A549 (cell line): ENCODE measurements at regions not wholly inside any gene's neighbourhood (a gene's known extent, or its start where the extent isn't known, plus 50 kb on each side); places are given as distances from the start of the nearest gene placed in this dataset.
"Not testable (repeated sequence)": the region's sequence is repeated elsewhere in the genome, so short reads cannot be mapped to it uniquely, and the experiment has no call there.

ENCODE experiments used
- CBX2 ChIP-seq: fragments of 200-600 bp; sonication (generic); IDR thresholded peaks from 2 replicates; pipeline ENCODE4 v1.6.1; 2016; ENCODE audit warnings: low read depth, mild to moderate bottlenecking, borderline replicate concordance
- EP300 ChIP-seq, 2 experiments: fragments of >200 bp; sonication (Bioruptor Twin); formaldehyde crosslinking; IDR thresholded peaks; 2 replicates in 1 of 2; 3 replicates in 1 of 2; pipeline ENCODE4 v1.6.1; 2016 to 2017
- ESRRA ChIP-seq: fragments of 150-350 bp; IDR thresholded peaks from 2 replicates; pipeline ENCODE4 v1.6.1; 2014; ENCODE audit warnings: mild to moderate bottlenecking, low read length, borderline replicate concordance
- MYC ChIP-seq: IDR thresholded peaks from 2 replicates; pipeline ENCODE4 v1.6.1; 2012; ENCODE audit warnings: mild to moderate bottlenecking, inconsistent platforms, low read length, improper control_type of control experiment, borderline replicate concordance
- POLR2A ChIP-seq: IDR thresholded peaks from 2 replicates; pipeline ENCODE4 v1.6.1; 2012; ENCODE audit warnings: mild to moderate bottlenecking, low read length
- RAD21 ChIP-seq, 2 experiments: fragments of >200 bp in 1 of 2; sonication (Bioruptor Twin) in 1 of 2; formaldehyde crosslinking in 1 of 2; IDR thresholded peaks in 1 of 2; conservative IDR thresholded peaks in 1 of 2; 2 replicates in 1 of 2; 3 replicates in 1 of 2; pipeline ENCODE4 v1.6.1; 2012 to 2018; ENCODE audit warnings: inconsistent platforms in 1 of 2
- RFX5 ChIP-seq: fragments of 450-650 bp; IDR thresholded peaks from 2 replicates; pipeline ENCODE4 v1.7.1; 2014; ENCODE audit warnings: antibody characterized with exemption, mild to moderate bottlenecking, moderate library complexity
- SMC3 ChIP-seq: fragments of >200 bp; sonication (Bioruptor Twin); formaldehyde crosslinking; IDR thresholded peaks from 3 replicates; pipeline ENCODE4 v1.6.1; 2018; ENCODE audit warnings: inconsistent platforms
- TF ChIP-seq, protein P1 (sequence below): fragments of 450-650 bp; IDR thresholded peaks from 2 replicates; pipeline ENCODE4 v1.6.1; 2014; ENCODE audit warnings: antibody characterized with exemption
- TF ChIP-seq, protein P2 (sequence below): fragments of >200 bp; sonication (Bioruptor Twin); formaldehyde crosslinking; IDR thresholded peaks from 3 replicates; pipeline ENCODE4 v1.5.1; 2016
- TF ChIP-seq, protein P3 (sequence below): fragments of >200 bp; sonication (Bioruptor Twin); formaldehyde crosslinking; IDR thresholded peaks from 3 replicates; pipeline ENCODE4 v1.6.1; 2016

DNA sequence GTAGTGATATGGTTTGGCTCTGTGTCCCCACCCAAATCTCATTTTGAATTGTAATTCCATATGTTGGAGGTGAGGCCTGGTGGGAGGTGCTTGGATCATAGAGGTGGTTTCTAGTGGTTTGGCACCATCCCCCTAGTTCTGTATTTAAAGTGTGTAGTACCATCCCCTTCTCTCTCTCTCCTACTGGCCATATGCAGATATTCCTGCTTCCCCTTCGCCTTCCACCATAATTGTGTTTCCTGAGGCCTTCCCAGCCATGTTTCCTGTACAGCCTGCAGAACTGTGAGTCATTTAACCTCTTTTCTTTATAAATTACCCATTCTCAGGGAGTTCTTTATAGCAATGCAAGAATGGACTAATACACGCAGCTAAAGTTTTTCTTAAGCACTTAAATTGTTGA is 340.0 kb downstream of the ANAPC1 start:
- not testable (repeated sequence) for TF ChIP-seq ESRRA; POLR2A; SMC3; MYC; CBX2; EP300 (IDR thresholded peaks at IDR 0.05); RFX5; RAD21 (conservative IDR thresholded peaks at IDR 0.05 in 1 of 2, IDR thresholded peaks at IDR 0.05 in 1 of 2)
- TF ChIP-seq, protein P1, sequence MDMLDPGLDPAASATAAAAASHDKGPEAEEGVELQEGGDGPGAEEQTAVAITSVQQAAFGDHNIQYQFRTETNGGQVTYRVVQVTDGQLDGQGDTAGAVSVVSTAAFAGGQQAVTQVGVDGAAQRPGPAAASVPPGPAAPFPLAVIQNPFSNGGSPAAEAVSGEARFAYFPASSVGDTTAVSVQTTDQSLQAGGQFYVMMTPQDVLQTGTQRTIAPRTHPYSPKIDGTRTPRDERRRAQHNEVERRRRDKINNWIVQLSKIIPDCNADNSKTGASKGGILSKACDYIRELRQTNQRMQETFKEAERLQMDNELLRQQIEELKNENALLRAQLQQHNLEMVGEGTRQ: not testable (repeated sequence)
- TF ChIP-seq, protein P2, sequence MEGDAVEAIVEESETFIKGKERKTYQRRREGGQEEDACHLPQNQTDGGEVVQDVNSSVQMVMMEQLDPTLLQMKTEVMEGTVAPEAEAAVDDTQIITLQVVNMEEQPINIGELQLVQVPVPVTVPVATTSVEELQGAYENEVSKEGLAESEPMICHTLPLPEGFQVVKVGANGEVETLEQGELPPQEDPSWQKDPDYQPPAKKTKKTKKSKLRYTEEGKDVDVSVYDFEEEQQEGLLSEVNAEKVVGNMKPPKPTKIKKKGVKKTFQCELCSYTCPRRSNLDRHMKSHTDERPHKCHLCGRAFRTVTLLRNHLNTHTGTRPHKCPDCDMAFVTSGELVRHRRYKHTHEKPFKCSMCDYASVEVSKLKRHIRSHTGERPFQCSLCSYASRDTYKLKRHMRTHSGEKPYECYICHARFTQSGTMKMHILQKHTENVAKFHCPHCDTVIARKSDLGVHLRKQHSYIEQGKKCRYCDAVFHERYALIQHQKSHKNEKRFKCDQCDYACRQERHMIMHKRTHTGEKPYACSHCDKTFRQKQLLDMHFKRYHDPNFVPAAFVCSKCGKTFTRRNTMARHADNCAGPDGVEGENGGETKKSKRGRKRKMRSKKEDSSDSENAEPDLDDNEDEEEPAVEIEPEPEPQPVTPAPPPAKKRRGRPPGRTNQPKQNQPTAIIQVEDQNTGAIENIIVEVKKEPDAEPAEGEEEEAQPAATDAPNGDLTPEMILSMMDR: not testable (repeated sequence)
- TF ChIP-seq, protein P3, sequence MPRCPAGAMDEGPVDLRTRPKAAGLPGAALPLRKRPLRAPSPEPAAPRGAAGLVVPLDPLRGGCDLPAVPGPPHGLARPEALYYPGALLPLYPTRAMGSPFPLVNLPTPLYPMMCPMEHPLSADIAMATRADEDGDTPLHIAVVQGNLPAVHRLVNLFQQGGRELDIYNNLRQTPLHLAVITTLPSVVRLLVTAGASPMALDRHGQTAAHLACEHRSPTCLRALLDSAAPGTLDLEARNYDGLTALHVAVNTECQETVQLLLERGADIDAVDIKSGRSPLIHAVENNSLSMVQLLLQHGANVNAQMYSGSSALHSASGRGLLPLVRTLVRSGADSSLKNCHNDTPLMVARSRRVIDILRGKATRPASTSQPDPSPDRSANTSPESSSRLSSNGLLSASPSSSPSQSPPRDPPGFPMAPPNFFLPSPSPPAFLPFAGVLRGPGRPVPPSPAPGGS: not testable (repeated sequence)
